ENCODE measurements at regions not wholly inside any gene's neighbourhood (a gene's known extent, or its start where the extent isn't known, plus 50 kb on each side); places are given as distances from the start of the nearest gene placed in this dataset.

DNA sequence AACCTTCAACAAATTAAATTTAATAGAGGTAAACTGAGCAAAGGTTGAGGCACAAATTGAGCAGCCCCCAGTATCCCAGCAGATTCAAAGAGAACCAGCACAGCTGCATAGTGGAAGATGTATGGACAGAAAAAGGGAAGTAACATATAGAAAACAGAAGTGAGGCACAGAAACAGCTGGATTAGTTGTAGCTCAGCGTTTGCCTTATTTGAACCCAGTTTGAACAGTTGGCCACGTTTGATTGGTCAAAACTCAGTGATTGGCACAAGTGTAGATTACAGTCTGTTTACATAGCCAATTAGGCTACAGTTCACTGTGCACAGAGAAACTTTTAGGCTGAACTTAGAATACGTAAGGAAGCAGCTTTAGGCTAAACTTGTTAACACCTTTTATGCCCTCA is 315.5 kb downstream of the RMST start:
- H3K9me3 ChIP-seq: peaks cover 0 to 4% of the 10 kb centered on the region in 2 donors
- H3K27me3 ChIP-seq: no peaks in the 10 kb centered on the region
- H3K4me3 ChIP-seq: no peak overlapping the region
- H3K27ac ChIP-seq: no peak overlapping the region
- H3K4me1 ChIP-seq: no peaks in the 10 kb centered on the region
- H3K36me3 ChIP-seq: no peaks in the 10 kb centered on the region
- intact Hi-C loops (cut with DNase I; ENCODE audit: low total_unique reads): loop anchor here (10.0 kb wide), 1 partner anchor 857 kb away; no protein-coding TSS in a partner anchor
- DNase-seq (ENCODE audit: low spot score in 2 of 2): no peak
- TF ChIP-seq POLR2A (IDR thresholded peaks at IDR 0.05) (no peak), POLR2AphosphoS5 (IDR thresholded peaks at IDR 0.05) (no peak)
- TF ChIP-seq, protein P1, sequence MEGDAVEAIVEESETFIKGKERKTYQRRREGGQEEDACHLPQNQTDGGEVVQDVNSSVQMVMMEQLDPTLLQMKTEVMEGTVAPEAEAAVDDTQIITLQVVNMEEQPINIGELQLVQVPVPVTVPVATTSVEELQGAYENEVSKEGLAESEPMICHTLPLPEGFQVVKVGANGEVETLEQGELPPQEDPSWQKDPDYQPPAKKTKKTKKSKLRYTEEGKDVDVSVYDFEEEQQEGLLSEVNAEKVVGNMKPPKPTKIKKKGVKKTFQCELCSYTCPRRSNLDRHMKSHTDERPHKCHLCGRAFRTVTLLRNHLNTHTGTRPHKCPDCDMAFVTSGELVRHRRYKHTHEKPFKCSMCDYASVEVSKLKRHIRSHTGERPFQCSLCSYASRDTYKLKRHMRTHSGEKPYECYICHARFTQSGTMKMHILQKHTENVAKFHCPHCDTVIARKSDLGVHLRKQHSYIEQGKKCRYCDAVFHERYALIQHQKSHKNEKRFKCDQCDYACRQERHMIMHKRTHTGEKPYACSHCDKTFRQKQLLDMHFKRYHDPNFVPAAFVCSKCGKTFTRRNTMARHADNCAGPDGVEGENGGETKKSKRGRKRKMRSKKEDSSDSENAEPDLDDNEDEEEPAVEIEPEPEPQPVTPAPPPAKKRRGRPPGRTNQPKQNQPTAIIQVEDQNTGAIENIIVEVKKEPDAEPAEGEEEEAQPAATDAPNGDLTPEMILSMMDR (IDR thresholded peaks at IDR 0.05): no peak

DNA sequence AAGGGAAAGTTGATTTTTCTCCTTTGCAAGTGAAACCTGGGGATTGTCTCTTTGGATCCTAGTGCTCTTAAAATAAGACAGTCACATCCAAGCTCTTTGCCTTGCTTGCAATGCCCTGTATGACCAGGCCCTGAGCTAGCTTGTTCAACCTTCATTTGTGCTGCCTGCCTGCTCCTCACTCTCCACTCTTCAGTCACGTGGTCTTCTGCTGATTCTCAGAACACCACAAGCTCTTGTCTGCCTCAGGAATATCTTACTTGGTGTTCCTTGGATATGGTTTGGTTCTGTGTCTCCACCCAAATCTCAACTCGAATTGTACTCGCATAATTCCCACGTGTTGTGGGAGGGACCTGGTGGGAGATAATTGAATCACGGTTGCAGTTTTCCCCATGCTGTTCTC is 318.7 kb downstream of the RMST start:
- no peaks in the 10 kb centered on the region for H3K27me3 ChIP-seq
- intact Hi-C loops (cut with DNase I; ENCODE audit: low total_unique reads): no loop called here
- no peak for DNase-seq (ENCODE audit: low spot score in 2 of 2)
- H3K4me1 ChIP-seq: no peaks in the 10 kb centered on the region
- no peaks in the 10 kb centered on the region for H3K36me3 ChIP-seq
- H3K4me3 ChIP-seq: no peak overlapping the region
- H3K27ac ChIP-seq: no peak overlapping the region
- no peaks in the 10 kb centered on the region for H3K9me3 ChIP-seq
- TF ChIP-seq, protein P1 (IDR thresholded peaks at IDR 0.05): no peak
- no peak for TF ChIP-seq POLR2AphosphoS5 (IDR thresholded peaks at IDR 0.05)

DNA sequence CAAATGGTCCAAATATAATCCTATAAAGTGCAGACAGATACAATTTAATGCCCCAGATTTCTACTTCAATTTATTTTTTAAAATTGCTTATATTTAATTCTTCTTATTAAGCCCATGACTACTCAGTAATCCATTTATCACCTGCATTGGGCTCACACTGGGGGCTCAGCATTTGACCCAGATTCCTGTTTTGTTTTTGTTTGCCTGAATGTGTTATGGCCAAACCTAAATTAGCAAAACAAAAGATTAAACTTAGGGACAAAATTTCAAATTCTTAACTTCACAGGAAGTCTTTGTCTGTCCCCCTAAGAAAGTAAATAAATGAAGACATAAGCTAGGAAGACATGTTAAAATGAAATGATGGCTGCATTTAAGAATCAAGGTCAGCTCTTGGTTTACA is 322.3 kb downstream of the RMST start:
- H3K27ac ChIP-seq: no peak overlapping the region
- no peaks in the 10 kb centered on the region for H3K9me3 ChIP-seq
- no peak for DNase-seq (ENCODE audit: low spot score in 2 of 2)
- intact Hi-C loops (cut with DNase I; ENCODE audit: low total_unique reads): no loop called here
- H3K4me1 ChIP-seq: no peaks in the 10 kb centered on the region
- no peaks in the 10 kb centered on the region for H3K36me3 ChIP-seq
- TF ChIP-seq POLR2A (IDR thresholded peaks at IDR 0.05): no peak
- TF ChIP-seq, protein P1 (IDR thresholded peaks at IDR 0.05): no peak
- TF ChIP-seq POLR2AphosphoS5 (IDR thresholded peaks at IDR 0.05): no peak
- H3K4me3 ChIP-seq: no peak overlapping the region
- H3K27me3 ChIP-seq: no peaks in the 10 kb centered on the region

DNA sequence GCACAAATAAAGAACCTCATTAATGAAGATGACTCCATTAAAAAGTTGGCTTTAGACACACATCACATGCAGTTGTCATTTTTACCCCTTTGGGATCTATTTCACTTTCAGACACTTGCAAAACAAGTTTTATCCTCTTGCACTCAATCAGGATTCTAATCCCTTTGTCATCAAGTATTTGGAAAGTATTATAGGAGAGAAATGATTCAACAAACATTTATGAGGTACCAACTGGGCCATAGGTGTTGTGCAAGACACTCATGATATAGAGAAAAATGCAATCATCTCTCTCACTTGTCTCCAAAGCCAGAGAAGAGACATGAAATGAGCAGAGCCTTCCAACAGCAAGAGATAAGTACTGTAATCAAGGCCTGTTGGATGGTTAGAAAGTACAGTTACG is 327.7 kb downstream of the RMST start:
- Histone ChIP-seq H3K4me3 (no peak overlapping the region), H3K36me3 (no peaks in the 10 kb centered on the region), H3K9me3 (no peaks in the 10 kb centered on the region), H3K27me3 (no peaks in the 10 kb centered on the region), H3K27ac (no peak overlapping the region), H3K4me1 (no peaks in the 10 kb centered on the region)
- intact Hi-C loops (cut with DNase I; ENCODE audit: low total_unique reads): no loop called here
- TF ChIP-seq POLR2A (IDR thresholded peaks at IDR 0.05): no peak
- TF ChIP-seq, protein P1 (IDR thresholded peaks at IDR 0.05): no peak
- TF ChIP-seq POLR2AphosphoS5 (IDR thresholded peaks at IDR 0.05): no peak
- no peak for DNase-seq (ENCODE audit: low spot score in 2 of 2)

DNA sequence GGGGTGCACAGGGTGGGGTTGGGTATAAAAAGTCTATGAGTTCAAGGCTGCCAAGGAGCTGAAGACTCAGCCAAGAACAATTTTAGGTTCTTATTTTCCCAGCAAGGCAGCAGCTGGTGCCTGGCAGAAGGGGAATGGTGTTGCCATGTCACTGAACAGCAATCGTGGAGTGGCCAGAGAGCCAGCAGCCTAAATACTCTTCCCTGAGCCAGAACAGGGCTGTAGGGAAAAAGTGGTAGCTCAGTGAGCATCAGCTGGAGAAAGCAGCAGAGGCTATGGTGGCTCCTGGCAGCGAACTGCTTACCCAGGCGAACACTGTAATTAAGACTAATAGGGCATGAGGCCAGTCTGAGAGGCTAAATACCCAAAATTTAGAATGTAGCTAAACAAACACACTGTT is 334.9 kb downstream of the RMST start:
- H3K4me1 ChIP-seq: no peaks in the 10 kb centered on the region
- no peak for DNase-seq (ENCODE audit: low spot score in 2 of 2)
- H3K36me3 ChIP-seq: no peaks in the 10 kb centered on the region
- TF ChIP-seq, protein P1 (IDR thresholded peaks at IDR 0.05): no peak
- TF ChIP-seq POLR2A (IDR thresholded peaks at IDR 0.05): no peak
- no peak for TF ChIP-seq POLR2AphosphoS5 (IDR thresholded peaks at IDR 0.05)
- no peaks in the 10 kb centered on the region for H3K27me3 ChIP-seq
- intact Hi-C loops (cut with DNase I; ENCODE audit: low total_unique reads): no loop called here
- no peak overlapping the region for H3K4me3 ChIP-seq
- H3K27ac ChIP-seq: no peak overlapping the region
- H3K9me3 ChIP-seq: no peaks in the 10 kb centered on the region

Data from breast epithelium (tissue), 4 donors.